ENCODE measurements at regions not wholly inside any gene's neighbourhood (a gene's known extent, or its start where the extent isn't known, plus 50 kb on each side); places are given as distances from the start of the nearest gene placed in this dataset.

DNA sequence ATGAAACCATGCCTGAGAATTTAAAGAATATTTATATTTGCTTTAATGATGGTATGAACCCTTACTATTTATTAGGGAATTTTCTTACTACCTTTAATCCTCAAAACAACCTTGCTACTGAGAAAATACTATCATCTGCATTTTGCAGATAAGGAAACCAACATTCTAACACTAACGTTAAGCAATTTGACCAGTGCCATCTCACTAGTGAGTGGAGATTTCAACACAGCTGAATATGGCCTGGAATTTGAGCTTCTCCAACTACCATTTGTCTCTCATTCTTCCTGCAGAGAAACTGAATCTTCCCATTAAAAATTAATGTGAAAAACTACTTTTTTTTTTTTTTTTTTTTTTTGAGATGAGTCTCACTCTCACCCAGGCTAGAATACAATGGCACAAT lies 380.9 kb upstream of the SMIM31 start:
- H3K27ac ChIP-seq (ENCODE audit: low read length) = no peak overlapping the region
- H4K20me1 ChIP-seq (ENCODE audit: insufficient read depth) = no peaks in the 10 kb centered on the region
- no peaks in the 10 kb centered on the region for H3K27me3 ChIP-seq (ENCODE audit: insufficient read depth, low read depth, low read length)
- H3K79me2 ChIP-seq (replicated peaks; ENCODE audit: insufficient read depth, low read length) = peaks cover 31% of the 10 kb centered on the region
- H3K9me3 ChIP-seq (ENCODE audit: low read length) = no peaks in the 10 kb centered on the region
- no peak overlapping the region for H3K4me2 ChIP-seq (ENCODE audit: low read length)
- H3K9ac ChIP-seq (ENCODE audit: low read length) = no peak overlapping the region
- H3K9me2 ChIP-seq (ENCODE audit: insufficient read depth, low read length) = no peaks in the 10 kb centered on the region
- no peak overlapping the region for H2AFZ ChIP-seq (ENCODE audit: low read depth, low read length)
- TF ChIP-seq POLR2AphosphoS5 (IDR thresholded peaks at IDR 0.05) (no peak), MXI1 (conservative IDR thresholded peaks at IDR 0.05; ENCODE audit: poor library complexity, severe bottlenecking) (no peak), EZH2 (IDR thresholded peaks at IDR 0.05; ENCODE audit: borderline replicate concordance, insufficient read depth, low read length, poor library complexity, severe bottlenecking) (no peak), TAF1 (IDR thresholded peaks at IDR 0.05; ENCODE audit: low read depth) (no peak), RAD21 (conservative IDR thresholded peaks at IDR 0.05) (no peak), SMC3 (conservative IDR thresholded peaks at IDR 0.05; ENCODE audit: poor library complexity) (no peak), EP300 (conservative IDR thresholded peaks at IDR 0.05; ENCODE audit: poor library complexity, severe bottlenecking) (no peak)
- TF ChIP-seq, protein P1, sequence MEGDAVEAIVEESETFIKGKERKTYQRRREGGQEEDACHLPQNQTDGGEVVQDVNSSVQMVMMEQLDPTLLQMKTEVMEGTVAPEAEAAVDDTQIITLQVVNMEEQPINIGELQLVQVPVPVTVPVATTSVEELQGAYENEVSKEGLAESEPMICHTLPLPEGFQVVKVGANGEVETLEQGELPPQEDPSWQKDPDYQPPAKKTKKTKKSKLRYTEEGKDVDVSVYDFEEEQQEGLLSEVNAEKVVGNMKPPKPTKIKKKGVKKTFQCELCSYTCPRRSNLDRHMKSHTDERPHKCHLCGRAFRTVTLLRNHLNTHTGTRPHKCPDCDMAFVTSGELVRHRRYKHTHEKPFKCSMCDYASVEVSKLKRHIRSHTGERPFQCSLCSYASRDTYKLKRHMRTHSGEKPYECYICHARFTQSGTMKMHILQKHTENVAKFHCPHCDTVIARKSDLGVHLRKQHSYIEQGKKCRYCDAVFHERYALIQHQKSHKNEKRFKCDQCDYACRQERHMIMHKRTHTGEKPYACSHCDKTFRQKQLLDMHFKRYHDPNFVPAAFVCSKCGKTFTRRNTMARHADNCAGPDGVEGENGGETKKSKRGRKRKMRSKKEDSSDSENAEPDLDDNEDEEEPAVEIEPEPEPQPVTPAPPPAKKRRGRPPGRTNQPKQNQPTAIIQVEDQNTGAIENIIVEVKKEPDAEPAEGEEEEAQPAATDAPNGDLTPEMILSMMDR (IDR thresholded peaks at IDR 0.05; ENCODE audit: poor library complexity, severe bottlenecking) = no peak
- TF ChIP-seq, protein P2, sequence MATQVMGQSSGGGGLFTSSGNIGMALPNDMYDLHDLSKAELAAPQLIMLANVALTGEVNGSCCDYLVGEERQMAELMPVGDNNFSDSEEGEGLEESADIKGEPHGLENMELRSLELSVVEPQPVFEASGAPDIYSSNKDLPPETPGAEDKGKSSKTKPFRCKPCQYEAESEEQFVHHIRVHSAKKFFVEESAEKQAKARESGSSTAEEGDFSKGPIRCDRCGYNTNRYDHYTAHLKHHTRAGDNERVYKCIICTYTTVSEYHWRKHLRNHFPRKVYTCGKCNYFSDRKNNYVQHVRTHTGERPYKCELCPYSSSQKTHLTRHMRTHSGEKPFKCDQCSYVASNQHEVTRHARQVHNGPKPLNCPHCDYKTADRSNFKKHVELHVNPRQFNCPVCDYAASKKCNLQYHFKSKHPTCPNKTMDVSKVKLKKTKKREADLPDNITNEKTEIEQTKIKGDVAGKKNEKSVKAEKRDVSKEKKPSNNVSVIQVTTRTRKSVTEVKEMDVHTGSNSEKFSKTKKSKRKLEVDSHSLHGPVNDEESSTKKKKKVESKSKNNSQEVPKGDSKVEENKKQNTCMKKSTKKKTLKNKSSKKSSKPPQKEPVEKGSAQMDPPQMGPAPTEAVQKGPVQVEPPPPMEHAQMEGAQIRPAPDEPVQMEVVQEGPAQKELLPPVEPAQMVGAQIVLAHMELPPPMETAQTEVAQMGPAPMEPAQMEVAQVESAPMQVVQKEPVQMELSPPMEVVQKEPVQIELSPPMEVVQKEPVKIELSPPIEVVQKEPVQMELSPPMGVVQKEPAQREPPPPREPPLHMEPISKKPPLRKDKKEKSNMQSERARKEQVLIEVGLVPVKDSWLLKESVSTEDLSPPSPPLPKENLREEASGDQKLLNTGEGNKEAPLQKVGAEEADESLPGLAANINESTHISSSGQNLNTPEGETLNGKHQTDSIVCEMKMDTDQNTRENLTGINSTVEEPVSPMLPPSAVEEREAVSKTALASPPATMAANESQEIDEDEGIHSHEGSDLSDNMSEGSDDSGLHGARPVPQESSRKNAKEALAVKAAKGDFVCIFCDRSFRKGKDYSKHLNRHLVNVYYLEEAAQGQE (IDR thresholded peaks at IDR 0.05; ENCODE audit: borderline replicate concordance) = no peak
- no peak overlapping the region for H3K4me3 ChIP-seq (ENCODE audit: low read length)
- no peaks in the 10 kb centered on the region for H3F3A ChIP-seq (ENCODE audit: insufficient read depth, low read length, poor library complexity, severe bottlenecking)
- H3K36me3 ChIP-seq (ENCODE audit: insufficient read depth, low read length) = peaks cover 7% of the 10 kb centered on the region

DNA sequence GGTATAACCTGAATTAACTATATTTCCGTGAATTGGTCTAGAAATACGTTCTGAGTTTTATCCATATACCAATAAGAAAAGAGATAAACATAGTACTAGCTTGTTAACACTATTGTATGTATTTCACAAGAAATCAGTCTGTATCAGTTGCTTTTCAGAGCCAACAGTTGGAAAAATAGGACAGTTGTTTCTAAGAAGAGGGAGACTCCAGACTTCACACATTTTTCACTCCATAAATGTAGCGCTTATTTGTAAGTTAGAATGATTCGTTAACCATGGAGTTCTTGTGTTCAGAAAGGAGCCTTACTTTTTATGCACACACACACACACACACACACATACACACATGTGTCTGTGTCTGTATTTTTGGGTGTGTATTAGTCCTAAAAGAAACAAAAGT lies 376.7 kb upstream of the SMIM31 start:
- H3F3A ChIP-seq (ENCODE audit: insufficient read depth, low read length, poor library complexity, severe bottlenecking) = no peaks in the 10 kb centered on the region
- H3K9me2 ChIP-seq (ENCODE audit: insufficient read depth, low read length) = no peaks in the 10 kb centered on the region
- no peaks in the 10 kb centered on the region for H4K20me1 ChIP-seq (ENCODE audit: insufficient read depth)
- H3K79me2 ChIP-seq (replicated peaks; ENCODE audit: insufficient read depth, low read length) = peaks cover 51% of the 10 kb centered on the region
- H2AFZ ChIP-seq (ENCODE audit: low read depth, low read length) = no peak overlapping the region
- no peaks in the 10 kb centered on the region for H3K27me3 ChIP-seq (ENCODE audit: insufficient read depth, low read depth, low read length)
- TF ChIP-seq POLR2AphosphoS5 (IDR thresholded peaks at IDR 0.05) = no peak
- TF ChIP-seq SMC3 (conservative IDR thresholded peaks at IDR 0.05; ENCODE audit: poor library complexity) = no peak
- no peak for TF ChIP-seq EP300 (conservative IDR thresholded peaks at IDR 0.05; ENCODE audit: poor library complexity, severe bottlenecking)
- no peak for TF ChIP-seq MXI1 (conservative IDR thresholded peaks at IDR 0.05; ENCODE audit: poor library complexity, severe bottlenecking)
- no peak overlapping the region for H3K9ac ChIP-seq (ENCODE audit: low read length)
- H3K27ac ChIP-seq (ENCODE audit: low read length) = no peak overlapping the region
- H3K4me2 ChIP-seq (ENCODE audit: low read length) = no peak overlapping the region
- no peak overlapping the region for H3K4me3 ChIP-seq (ENCODE audit: low read length)
- H3K9me3 ChIP-seq (ENCODE audit: low read length) = no peaks in the 10 kb centered on the region
- H3K36me3 ChIP-seq (ENCODE audit: insufficient read depth, low read length) = peaks cover 7% of the 10 kb centered on the region
